ENCODE measurements at regions not wholly inside any gene's neighbourhood (a gene's known extent, or its start where the extent isn't known, plus 50 kb on each side); places are given as distances from the start of the nearest gene placed in this dataset.

DNA sequence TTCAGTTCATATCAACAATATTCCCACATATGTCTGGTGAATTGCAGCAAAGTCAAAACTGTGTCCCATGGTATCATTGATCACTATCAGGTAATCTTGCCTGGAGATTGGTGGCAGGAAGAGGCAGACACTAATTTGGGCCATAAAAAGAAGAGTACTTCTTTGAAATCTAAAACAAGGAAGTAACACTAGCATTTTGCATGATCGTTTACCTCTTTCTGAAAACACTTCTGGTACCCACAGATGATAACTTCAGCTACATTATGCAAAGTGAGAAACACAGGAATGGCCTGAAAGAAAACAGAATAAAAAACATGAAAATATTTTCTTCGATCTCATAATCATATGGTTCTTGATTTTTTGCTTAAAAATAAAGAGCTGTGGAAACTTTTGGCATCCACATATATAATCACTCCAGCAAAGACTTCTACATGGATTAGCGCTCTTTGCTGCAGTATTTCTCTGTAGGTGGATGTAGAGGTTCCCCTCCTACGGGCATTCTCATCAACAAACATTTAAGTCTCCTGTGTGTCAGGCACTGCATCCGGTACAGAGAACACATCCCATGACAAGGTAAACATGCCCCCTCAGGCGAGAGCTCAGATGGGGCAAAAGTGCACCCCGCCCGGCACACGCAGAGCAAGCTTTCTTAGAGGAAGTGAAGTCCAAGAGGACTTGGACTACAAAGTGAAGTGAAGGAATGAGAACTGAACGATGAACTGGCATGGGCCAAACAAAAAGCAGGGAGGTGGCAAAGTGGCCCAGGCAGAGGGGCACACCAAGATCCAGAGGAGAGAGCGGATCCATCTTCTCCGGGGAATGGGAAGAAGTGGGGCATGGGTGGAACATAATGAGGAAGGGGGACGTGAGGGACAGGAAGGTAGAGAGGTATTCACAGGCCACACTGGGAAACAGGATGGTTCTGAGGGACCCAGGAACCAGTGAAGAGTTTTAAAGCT lies 68.0 kb upstream of the RIOK3 start:
- intact Hi-C loops (cut with DNase I; ENCODE audit: low total_unique reads), result no loop called here
- no peaks in the 10 kb centered on the region for H3K27me3 ChIP-seq
- H3K4me1 ChIP-seq, result no peaks in the 10 kb centered on the region
- no peak overlapping the region for H3K4me3 ChIP-seq
- H3K36me3 ChIP-seq, result no peaks in the 10 kb centered on the region
- H3K27ac ChIP-seq, result no peak overlapping the region
- DNase-seq, result no peak
- no peaks in the 10 kb centered on the region for H3K9me3 ChIP-seq
- no peak for TF ChIP-seq POLR2A (IDR thresholded peaks at IDR 0.05)
- TF ChIP-seq, protein P1, sequence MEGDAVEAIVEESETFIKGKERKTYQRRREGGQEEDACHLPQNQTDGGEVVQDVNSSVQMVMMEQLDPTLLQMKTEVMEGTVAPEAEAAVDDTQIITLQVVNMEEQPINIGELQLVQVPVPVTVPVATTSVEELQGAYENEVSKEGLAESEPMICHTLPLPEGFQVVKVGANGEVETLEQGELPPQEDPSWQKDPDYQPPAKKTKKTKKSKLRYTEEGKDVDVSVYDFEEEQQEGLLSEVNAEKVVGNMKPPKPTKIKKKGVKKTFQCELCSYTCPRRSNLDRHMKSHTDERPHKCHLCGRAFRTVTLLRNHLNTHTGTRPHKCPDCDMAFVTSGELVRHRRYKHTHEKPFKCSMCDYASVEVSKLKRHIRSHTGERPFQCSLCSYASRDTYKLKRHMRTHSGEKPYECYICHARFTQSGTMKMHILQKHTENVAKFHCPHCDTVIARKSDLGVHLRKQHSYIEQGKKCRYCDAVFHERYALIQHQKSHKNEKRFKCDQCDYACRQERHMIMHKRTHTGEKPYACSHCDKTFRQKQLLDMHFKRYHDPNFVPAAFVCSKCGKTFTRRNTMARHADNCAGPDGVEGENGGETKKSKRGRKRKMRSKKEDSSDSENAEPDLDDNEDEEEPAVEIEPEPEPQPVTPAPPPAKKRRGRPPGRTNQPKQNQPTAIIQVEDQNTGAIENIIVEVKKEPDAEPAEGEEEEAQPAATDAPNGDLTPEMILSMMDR (IDR thresholded peaks at IDR 0.05), result no peak

DNA sequence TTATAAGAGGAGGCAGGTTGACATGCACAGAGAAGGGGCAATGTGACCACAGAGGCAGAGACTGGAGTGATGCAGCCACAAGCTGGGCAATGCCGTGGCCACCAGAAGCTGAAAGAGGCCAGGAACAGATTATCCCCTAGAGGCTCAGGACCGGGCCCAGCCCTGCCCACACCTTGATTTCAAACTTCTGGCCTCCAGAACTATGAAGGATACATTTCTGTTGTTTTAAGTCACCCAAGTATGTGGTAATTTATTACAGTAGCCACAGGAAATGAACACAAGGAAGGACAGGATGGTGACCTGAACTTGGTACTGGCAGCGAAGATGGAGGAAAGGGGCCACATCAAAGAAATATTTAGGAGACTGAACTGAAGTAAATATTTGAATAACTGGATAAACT lies 66.8 kb upstream of the RIOK3 start:
- Histone ChIP-seq H3K36me3 (no peaks in the 10 kb centered on the region), H3K4me1 (no peaks in the 10 kb centered on the region), H3K27me3 (no peaks in the 10 kb centered on the region), H3K27ac (no peak overlapping the region), H3K4me3 (no peak overlapping the region), H3K9me3 (no peaks in the 10 kb centered on the region)
- intact Hi-C loops (cut with DNase I; ENCODE audit: low total_unique reads), result no loop called here
- DNase-seq, result no peak
- TF ChIP-seq, protein P1 (IDR thresholded peaks at IDR 0.05), result no peak
- TF ChIP-seq POLR2A (IDR thresholded peaks at IDR 0.05), result no peak

DNA sequence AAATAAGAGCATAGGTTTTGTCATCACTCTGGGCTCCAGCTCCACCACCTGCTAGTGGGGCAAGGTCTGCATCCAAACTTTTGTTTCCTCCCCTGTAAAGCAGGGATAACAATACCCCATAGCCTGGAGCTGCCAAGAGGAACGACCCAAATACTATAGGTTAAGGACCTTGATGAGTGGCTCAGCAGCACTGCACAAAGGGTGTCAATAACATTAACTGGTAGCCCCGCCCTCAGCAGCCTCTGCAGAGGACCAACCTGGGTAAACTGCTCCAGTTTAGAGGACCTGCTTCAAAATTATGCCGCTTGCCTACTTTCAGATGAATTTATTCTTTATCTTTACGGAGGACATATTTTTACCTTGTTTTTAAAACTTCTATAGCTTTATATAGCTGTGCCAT lies 65.8 kb upstream of the RIOK3 start:
- H3K27me3 ChIP-seq, result no peaks in the 10 kb centered on the region
- H3K4me3 ChIP-seq, result no peak overlapping the region
- no peak for DNase-seq
- H3K36me3 ChIP-seq, result no peaks in the 10 kb centered on the region
- no peaks in the 10 kb centered on the region for H3K4me1 ChIP-seq
- no peak overlapping the region for H3K27ac ChIP-seq
- TF ChIP-seq, protein P1 (IDR thresholded peaks at IDR 0.05), result no peak
- TF ChIP-seq POLR2A (IDR thresholded peaks at IDR 0.05), result no peak
- intact Hi-C loops (cut with DNase I; ENCODE audit: low total_unique reads), result no loop called here
- no peaks in the 10 kb centered on the region for H3K9me3 ChIP-seq

DNA sequence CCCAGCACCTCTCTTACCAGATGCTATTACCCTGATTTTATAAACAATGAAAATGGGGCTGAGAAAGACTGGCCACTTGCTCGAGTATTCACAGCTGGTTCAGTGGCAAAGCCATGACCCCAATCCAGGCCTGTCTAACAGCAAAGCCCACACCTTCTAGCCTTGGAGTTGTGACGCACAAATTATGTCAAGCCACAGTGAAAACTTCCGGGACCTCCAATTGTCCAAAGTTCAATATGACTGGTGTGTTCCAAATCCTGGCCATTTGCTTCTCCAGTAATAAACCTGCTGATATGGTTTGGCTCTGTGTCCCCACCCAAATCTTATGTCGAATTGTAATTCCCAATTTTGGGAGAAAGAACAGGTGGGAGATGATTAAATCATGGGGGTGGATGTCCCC lies 64.7 kb upstream of the RIOK3 start:
- Histone ChIP-seq H3K27ac (no peak overlapping the region), H3K4me3 (no peak overlapping the region), H3K9me3 (no peaks in the 10 kb centered on the region), H3K36me3 (no peaks in the 10 kb centered on the region), H3K4me1 (no peaks in the 10 kb centered on the region), H3K27me3 (no peaks in the 10 kb centered on the region)
- no peak for TF ChIP-seq POLR2A (IDR thresholded peaks at IDR 0.05)
- intact Hi-C loops (cut with DNase I; ENCODE audit: low total_unique reads), result no loop called here
- no peak for DNase-seq

DNA sequence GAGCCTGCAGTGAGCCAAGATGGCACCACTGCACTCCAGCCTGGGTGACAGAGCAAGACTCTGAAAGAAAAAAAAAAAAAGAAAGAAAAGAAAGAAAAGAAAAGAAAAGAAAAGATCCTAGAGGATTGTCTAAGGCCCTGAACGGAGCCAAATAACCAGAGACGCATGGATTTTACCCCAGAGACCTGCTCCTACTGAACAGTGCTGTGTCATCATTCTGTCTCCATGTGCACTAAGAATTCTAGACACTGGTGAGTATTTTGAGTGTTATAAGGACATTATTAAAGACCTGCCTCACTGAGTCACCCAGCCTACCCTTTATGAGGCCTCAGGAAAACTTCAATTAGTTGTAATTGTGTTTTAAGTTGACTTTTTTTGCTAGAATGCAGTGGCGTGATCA lies 61.9 kb upstream of the RIOK3 start:
- Histone ChIP-seq H3K27me3 (no peaks in the 10 kb centered on the region), H3K4me3 (no peak overlapping the region), H3K36me3 (no peaks in the 10 kb centered on the region), H3K9me3 (no peaks in the 10 kb centered on the region), H3K27ac (no peak overlapping the region), H3K4me1 (no peaks in the 10 kb centered on the region)
- TF ChIP-seq POLR2A (IDR thresholded peaks at IDR 0.05), result no peak
- TF ChIP-seq, protein P1 (IDR thresholded peaks at IDR 0.05), result no peak
- intact Hi-C loops (cut with DNase I; ENCODE audit: low total_unique reads), result no loop called here
- DNase-seq, result no peak
